H9 (cell line): ENCODE measurements at regions not wholly inside any gene's neighbourhood (a gene's known extent, or its start where the extent isn't known, plus 50 kb on each side); places are given as distances from the start of the nearest gene placed in this dataset.

ENCODE experiments used
- DNase-seq: peaks from one replicate; pipeline ENCODE4 v3.0.0-alpha.2; 2017
- H2AFZ ChIP-seq: one replicate; pipeline ENCODE4 v1.6.1; 2013; ENCODE audit warnings: mild to moderate bottlenecking, low read length, control low read depth, moderate library complexity
- H2AK5ac ChIP-seq: 2 replicates; pipeline ENCODE4 v1.6.1; 2013; ENCODE audit warnings: low read length, control low read depth, mixed read lengths; ENCODE audit not compliant: insufficient read length
- H2BK120ac ChIP-seq: one replicate; pipeline ENCODE4 v1.6.1; 2013; ENCODE audit warnings: low read depth, mild to moderate bottlenecking, low read length, control low read depth, inconsistent platforms; ENCODE audit not compliant: poor library complexity, severe bottlenecking
- H2BK12ac ChIP-seq: 2 replicates; pipeline ENCODE4 v1.6.1; 2013; ENCODE audit warnings: low read length, control low read depth, mixed read lengths, low read depth; ENCODE audit not compliant: insufficient read length
- H2BK15ac ChIP-seq: 2 replicates; pipeline ENCODE4 v1.6.1; 2013; ENCODE audit warnings: low read depth, low read length, control low read depth
- H2BK20ac ChIP-seq: one replicate; pipeline ENCODE4 v1.6.1; 2013; ENCODE audit warnings: low read depth, mild to moderate bottlenecking, low read length, control low read depth, inconsistent platforms; ENCODE audit not compliant: poor library complexity, severe bottlenecking
- H2BK5ac ChIP-seq: 2 replicates; pipeline ENCODE4 v1.6.1; 2013; ENCODE audit warnings: low read length, control low read depth, mixed read lengths; ENCODE audit not compliant: insufficient read length
- H3K14ac ChIP-seq: 2 replicates; pipeline ENCODE4 v1.6.1; 2013; ENCODE audit warnings: low read length, control low read depth; ENCODE audit not compliant: insufficient read depth
- H3K18ac ChIP-seq: 2 replicates; pipeline ENCODE4 v1.6.1; 2013; ENCODE audit warnings: low read depth, mild to moderate bottlenecking, mixed read lengths, low read length, control low read depth; ENCODE audit not compliant: insufficient read length
- H3K23ac ChIP-seq: 2 replicates; pipeline ENCODE4 v1.6.1; 2013; ENCODE audit warnings: low read length, control low read depth, mixed read lengths, low read depth; ENCODE audit not compliant: insufficient read length
- H3K23me2 ChIP-seq: 2 replicates; pipeline ENCODE4 v1.6.1; 2013; ENCODE audit warnings: low read depth, mild to moderate bottlenecking, mixed read lengths, low read length, control low read depth; ENCODE audit not compliant: insufficient read length, poor library complexity, severe bottlenecking
- H3K27ac ChIP-seq: 2 replicates; pipeline ENCODE4 v1.5.1; 2013; ENCODE audit warnings: low read length, control low read depth, mixed read lengths, low read depth; ENCODE audit not compliant: insufficient read length
- H3K27me3 ChIP-seq: 2 replicates; pipeline ENCODE4 v1.6.1; 2013; ENCODE audit warnings: low read length, control low read depth, inconsistent platforms; ENCODE audit not compliant: insufficient read depth
- H3K4ac ChIP-seq: 2 replicates; pipeline ENCODE4 v1.6.1; 2013; ENCODE audit warnings: low read depth, mild to moderate bottlenecking, control low read depth, inconsistent platforms, low read length, moderate library complexity
- H3K4me1 ChIP-seq: 2 replicates; pipeline ENCODE4 v1.6.1; 2013; ENCODE audit warnings: low read length, control low read depth, inconsistent platforms; ENCODE audit not compliant: insufficient read depth
- H3K4me2 ChIP-seq: 2 replicates; pipeline ENCODE4 v1.6.1; 2013; ENCODE audit warnings: low read length, control low read depth, mixed read lengths; ENCODE audit not compliant: insufficient read length, insufficient read depth
- H3K56ac ChIP-seq: 2 replicates; pipeline ENCODE4 v1.6.1; 2013; ENCODE audit warnings: low read depth, mild to moderate bottlenecking, mixed read lengths, low read length, control low read depth; ENCODE audit not compliant: insufficient read length
- H3K79me1 ChIP-seq: 2 replicates; pipeline ENCODE4 v1.6.1; 2013; ENCODE audit warnings: low read depth, mild to moderate bottlenecking, moderate library complexity, low read length, control low read depth, inconsistent platforms; ENCODE audit not compliant: insufficient read depth, poor library complexity, severe bottlenecking
- H3K79me2 ChIP-seq: 2 replicates; pipeline ENCODE4 v1.6.1; 2013; ENCODE audit warnings: low read length, control low read depth, inconsistent platforms; ENCODE audit not compliant: insufficient read depth
- H3K9ac ChIP-seq: 2 replicates; pipeline ENCODE4 v1.6.1; 2013; ENCODE audit warnings: low read length, control low read depth, mixed read lengths; ENCODE audit not compliant: insufficient read length; ENCODE audit errors: extremely low read depth
- H3K9me3 ChIP-seq: one replicate; pipeline ENCODE4 v1.6.1; 2013; ENCODE audit warnings: low read depth, low read length, inconsistent platforms; ENCODE audit not compliant: control insufficient read depth
- H3T11ph ChIP-seq: one replicate; pipeline ENCODE4 v1.6.1; 2013; ENCODE audit warnings: mild to moderate bottlenecking, low read length, control low read depth, inconsistent platforms
- H4K20me1 ChIP-seq: one replicate; pipeline ENCODE4 v1.6.1; 2013; ENCODE audit not compliant: control insufficient read depth, insufficient read length, insufficient read depth
- H4K5ac ChIP-seq: 2 replicates; pipeline ENCODE4 v1.6.1; 2013; ENCODE audit warnings: low read depth, mild to moderate bottlenecking, mixed read lengths, low read length, control low read depth; ENCODE audit not compliant: insufficient read length
- H4K8ac ChIP-seq: replicated peaks from 2 replicates; pipeline ENCODE4 v1.6.1; 2013; ENCODE audit warnings: low read length, control low read depth, mixed read lengths, low read depth; ENCODE audit not compliant: insufficient read length
- H4K91ac ChIP-seq: 2 replicates; pipeline ENCODE4 v1.6.1; 2013; ENCODE audit warnings: low read depth, mild to moderate bottlenecking, moderate library complexity, mixed read lengths, low read length, control low read depth; ENCODE audit not compliant: insufficient read length
- H3K27ac Mint-ChIP-seq, 3 experiments: 2 replicates in 2 of 3; 3 replicates in 1 of 3; pipeline ENCODE4 v1.8.0; 2020 to 2021; ENCODE audit warnings: mixed read lengths in 3 of 3, mild to moderate bottlenecking in 1 of 3, moderate library complexity in 1 of 3
- H3K27me3 Mint-ChIP-seq: 2 replicates; pipeline ENCODE4 v1.8.0; 2021; ENCODE audit warnings: low read depth, mild to moderate bottlenecking, moderate library complexity, mixed read lengths
- H3K36me3 Mint-ChIP-seq, 3 experiments: 2 replicates in 2 of 3; 3 replicates in 1 of 3; pipeline ENCODE4 v1.8.0; 2020 to 2021; ENCODE audit warnings: low read depth in 3 of 3, mixed read lengths in 3 of 3; ENCODE audit not compliant: insufficient read depth in 1 of 3
- H3K4me1 Mint-ChIP-seq, 2 experiments: 2 replicates each; pipeline ENCODE4 v1.8.0; 2020; ENCODE audit warnings: mixed read lengths in 2 of 2
- H3K4me3 Mint-ChIP-seq, 2 experiments: 2 replicates in 1 of 2; 3 replicates in 1 of 2; pipeline ENCODE4 v1.8.0; 2020 to 2021; ENCODE audit warnings: mild to moderate bottlenecking in 2 of 2, mixed read lengths in 2 of 2, moderate library complexity in 1 of 2
- H3K9me3 Mint-ChIP-seq, 2 experiments: 2 replicates in 1 of 2; 3 replicates in 1 of 2; pipeline ENCODE4 v1.8.0; 2020; ENCODE audit warnings: mild to moderate bottlenecking in 2 of 2, mixed read lengths in 2 of 2, moderate library complexity in 1 of 2
- WGBS: extraction: QIAGEN DNeasy Blood & Tissue Kit; methylation state at CpG from one replicate; pipeline ENCODE4 v1.1.7; 2013; ENCODE audit warnings: missing lambda C conversion rate, low lambda C conversion rate, mixed read lengths; ENCODE audit not compliant: insufficient read length; ENCODE audit errors: extremely low coverage; 5-methylcytosine and 5-hydroxymethylcytosine counted together
- TF ChIP-seq, protein P1 (sequence below): fragments of 200-600 bp; sonication (generic); conservative IDR thresholded peaks from 3 replicates; pipeline ENCODE4 v1.8.0; 2021; ENCODE audit warnings: antibody characterized with exemption, mild to moderate bottlenecking

DNA sequence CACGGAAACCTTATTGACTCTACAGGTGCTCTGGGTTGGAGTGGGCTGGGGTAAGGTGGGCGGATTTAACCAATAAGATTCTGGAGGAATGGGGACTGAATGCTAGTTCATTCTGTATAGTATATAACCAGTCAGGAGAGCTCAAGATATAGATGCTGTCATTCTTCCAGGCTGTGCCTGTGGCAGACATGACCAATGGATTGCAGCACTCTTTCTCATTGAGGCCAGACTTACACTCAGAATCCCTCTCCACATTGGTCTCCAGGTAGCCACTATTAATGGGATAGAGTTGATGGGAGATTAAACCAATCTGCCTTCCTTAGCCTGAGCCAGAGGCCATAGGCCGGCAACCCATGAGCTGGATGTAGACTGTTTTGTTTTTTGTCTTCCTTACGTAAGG lies 82.8 kb upstream of the MEF2A start:
- peaks cover 25% of the 10 kb centered on the region for H3K27me3 Mint-ChIP-seq
- Histone ChIP-seq H3K9me3 (no peaks in the 10 kb centered on the region), H3K56ac (no peak overlapping the region), H3K18ac (no peak overlapping the region), H2BK12ac (no peak overlapping the region), H2BK15ac (no peak overlapping the region), H2BK120ac (no peak overlapping the region), H3K79me2 (no peaks in the 10 kb centered on the region), H2BK5ac (no peak overlapping the region), H3K27ac (no peak overlapping the region), H4K91ac (no peak overlapping the region), H3K4me2 (no peak overlapping the region), H3K23me2 (no peaks in the 10 kb centered on the region), H2AK5ac (no peak overlapping the region), H2BK20ac (no peak overlapping the region), H3T11ph (no peak overlapping the region), H3K4ac (no peak overlapping the region), H4K20me1 (no peaks in the 10 kb centered on the region), H4K8ac (no peak overlapping the region), H3K23ac (no peak overlapping the region), H3K4me1 (no peaks in the 10 kb centered on the region; the same call in 1 of the 2 replicates), H4K5ac (no peak overlapping the region), H3K79me1 (no peaks in the 10 kb centered on the region), H3K14ac (no peak overlapping the region), H3K27me3 (no peaks in the 10 kb centered on the region), H3K9ac (no peak overlapping the region), H2AFZ (no peak overlapping the region)
- peak overlapping the region in 1 of 2 experiments; percentile 12; a peak in 1 of 5 replicates for H3K4me3 Mint-ChIP-seq
- H3K36me3 Mint-ChIP-seq = no peaks in the 10 kb centered on the region; a peak in 2 of 7 replicates
- TF ChIP-seq, protein P1, sequence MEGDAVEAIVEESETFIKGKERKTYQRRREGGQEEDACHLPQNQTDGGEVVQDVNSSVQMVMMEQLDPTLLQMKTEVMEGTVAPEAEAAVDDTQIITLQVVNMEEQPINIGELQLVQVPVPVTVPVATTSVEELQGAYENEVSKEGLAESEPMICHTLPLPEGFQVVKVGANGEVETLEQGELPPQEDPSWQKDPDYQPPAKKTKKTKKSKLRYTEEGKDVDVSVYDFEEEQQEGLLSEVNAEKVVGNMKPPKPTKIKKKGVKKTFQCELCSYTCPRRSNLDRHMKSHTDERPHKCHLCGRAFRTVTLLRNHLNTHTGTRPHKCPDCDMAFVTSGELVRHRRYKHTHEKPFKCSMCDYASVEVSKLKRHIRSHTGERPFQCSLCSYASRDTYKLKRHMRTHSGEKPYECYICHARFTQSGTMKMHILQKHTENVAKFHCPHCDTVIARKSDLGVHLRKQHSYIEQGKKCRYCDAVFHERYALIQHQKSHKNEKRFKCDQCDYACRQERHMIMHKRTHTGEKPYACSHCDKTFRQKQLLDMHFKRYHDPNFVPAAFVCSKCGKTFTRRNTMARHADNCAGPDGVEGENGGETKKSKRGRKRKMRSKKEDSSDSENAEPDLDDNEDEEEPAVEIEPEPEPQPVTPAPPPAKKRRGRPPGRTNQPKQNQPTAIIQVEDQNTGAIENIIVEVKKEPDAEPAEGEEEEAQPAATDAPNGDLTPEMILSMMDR = no peak
- peaks cover 21 to 26% of the 10 kb centered on the region in 2 experiments for H3K4me1 Mint-ChIP-seq
- no peaks in the 10 kb centered on the region; a peak in 2 of 5 replicates for H3K9me3 Mint-ChIP-seq
- no peak for DNase-seq
- H3K27ac Mint-ChIP-seq = no peak overlapping the region
- WGBS = no CpG with 5 or more reads among the region's 4 CpGs
